ENCODE measurements at regions not wholly inside any gene's neighbourhood (a gene's known extent, or its start where the extent isn't known, plus 50 kb on each side); places are given as distances from the start of the nearest gene placed in this dataset.

DNA sequence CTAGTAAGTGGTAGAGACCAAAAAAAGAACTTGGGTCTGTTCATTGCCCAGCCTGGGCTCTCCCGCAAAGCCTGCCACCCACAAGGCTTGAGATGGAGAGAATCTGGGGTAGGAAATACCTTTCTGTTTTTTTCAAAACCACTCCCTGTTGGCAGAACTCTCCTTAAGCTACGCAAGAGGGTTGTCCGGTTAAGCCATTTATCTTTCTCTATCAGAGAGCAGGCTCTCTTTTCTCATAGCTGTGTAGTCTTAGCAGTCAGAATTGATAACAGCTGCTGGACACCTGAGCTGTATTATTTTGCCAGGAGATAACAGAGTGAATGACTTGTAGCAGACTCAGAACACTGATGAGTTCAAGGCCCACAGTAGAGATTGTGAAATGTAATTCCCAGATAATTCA lies 1088.1 kb downstream of the TSN start:
- Histone ChIP-seq H3K4me3 (no peak overlapping the region), H3K9me3 (ENCODE audit: control insufficient read depth in 4 of 4, insufficient read depth in 3 of 4, low read length in 3 of 4) (no peaks in the 10 kb centered on the region), H3K27me3 (ENCODE audit: control insufficient read depth in 3 of 3, insufficient read depth in 3 of 3, low read length in 2 of 3) (no peaks in the 10 kb centered on the region), H3K4me1 (ENCODE audit: control insufficient read depth in 5 of 5, insufficient read depth in 5 of 5, low read length in 5 of 5) (no peaks in the 10 kb centered on the region), H3K36me3 (ENCODE audit: control insufficient read depth in 4 of 4, insufficient read depth in 4 of 4, low read length in 4 of 4) (no peaks in the 10 kb centered on the region), H3K27ac (ENCODE audit: low read depth in 1 of 2, low read length in 1 of 2) (no peak overlapping the region), H3K9ac (ENCODE audit: insufficient read depth in 1 of 2, low read length in 2 of 2) (no peak overlapping the region)
- DNase-seq (peak in 1 of 3 donors; percentile 6), ATAC-seq (ENCODE audit: insufficient read depth, low FRiP score) (no peak)
- 61 to 73% methylated on average over 3 of the region's 3 CpGs for WGBS, 2 donors
- no peak for TF ChIP-seq CTCF (IDR thresholded peaks at IDR 0.05; ENCODE audit: control extremely low read depth, extremely low read depth)

DNA sequence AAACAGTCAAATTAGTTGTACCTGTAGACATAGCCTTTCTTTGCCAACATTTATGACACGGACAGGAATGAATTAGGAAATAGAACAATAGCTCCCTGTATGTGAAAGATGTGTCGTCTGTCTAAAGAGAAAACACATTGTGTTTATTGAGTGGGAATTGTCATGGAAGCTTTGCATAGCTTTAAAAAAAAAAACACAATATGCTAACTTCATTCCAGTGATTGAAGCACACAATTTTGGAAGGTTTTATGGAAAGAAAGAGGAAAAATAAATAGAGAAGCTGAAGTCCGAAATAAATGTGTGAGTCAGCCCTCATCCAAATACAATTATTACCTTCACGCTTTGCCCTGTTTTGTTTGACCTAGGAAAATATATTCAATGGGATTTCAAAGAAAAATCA lies 1095.7 kb downstream of the TSN start:
- no peak for TF ChIP-seq CTCF (IDR thresholded peaks at IDR 0.05; ENCODE audit: control extremely low read depth, extremely low read depth)
- WGBS, 2 donors, result 77 to 85% methylated on average over 4 of the region's 4 CpGs
- Histone ChIP-seq H3K36me3 (ENCODE audit: control insufficient read depth in 4 of 4, insufficient read depth in 4 of 4, low read length in 4 of 4) (no peaks in the 10 kb centered on the region), H3K27ac (ENCODE audit: low read depth in 1 of 2, low read length in 1 of 2) (no peak overlapping the region), H3K9me3 (ENCODE audit: control insufficient read depth in 4 of 4, insufficient read depth in 3 of 4, low read length in 3 of 4) (no peaks in the 10 kb centered on the region), H3K4me1 (ENCODE audit: control insufficient read depth in 5 of 5, insufficient read depth in 5 of 5, low read length in 5 of 5) (no peaks in the 10 kb centered on the region), H3K27me3 (ENCODE audit: control insufficient read depth in 3 of 3, insufficient read depth in 3 of 3, low read length in 2 of 3) (no peaks in the 10 kb centered on the region), H3K9ac (ENCODE audit: insufficient read depth in 1 of 2, low read length in 2 of 2) (no peak overlapping the region), H3K4me3 (no peak overlapping the region)
- ATAC-seq (ENCODE audit: insufficient read depth, low FRiP score), result no peak
- no peak for DNase-seq

GRCh38 chr2:122851972-122852531 lies 1096.6 kb downstream of the TSN start:
- Histone ChIP-seq H3K27me3 (ENCODE audit: control insufficient read depth in 3 of 3, insufficient read depth in 3 of 3, low read length in 2 of 3) (no peaks in the 10 kb centered on the region), H3K9me3 (ENCODE audit: control insufficient read depth in 4 of 4, insufficient read depth in 3 of 4, low read length in 3 of 4) (no peaks in the 10 kb centered on the region), H3K36me3 (ENCODE audit: control insufficient read depth in 4 of 4, insufficient read depth in 4 of 4, low read length in 4 of 4) (no peaks in the 10 kb centered on the region), H3K27ac (ENCODE audit: low read depth in 1 of 2, low read length in 1 of 2) (no peak overlapping the region), H3K9ac (ENCODE audit: insufficient read depth in 1 of 2, low read length in 2 of 2) (no peak overlapping the region), H3K4me1 (ENCODE audit: control insufficient read depth in 5 of 5, insufficient read depth in 5 of 5, low read length in 5 of 5) (no peaks in the 10 kb centered on the region), H3K4me3 (no peak overlapping the region)
- 50 to 66% methylated on average over 4 of the region's 4 CpGs for WGBS, 2 donors
- ATAC-seq (ENCODE audit: insufficient read depth, low FRiP score) (no peak), DNase-seq (peak in 2 of 3 donors; percentile 22 to 38)
- TF ChIP-seq CTCF (IDR thresholded peaks at IDR 0.05; ENCODE audit: control extremely low read depth, extremely low read depth), result no peak

- H3K27ac ChIP-seq (ENCODE audit: low read depth in 1 of 2, low read length in 1 of 2), result no peak overlapping the region
- ATAC-seq (ENCODE audit: insufficient read depth, low FRiP score) (no peak), DNase-seq (no peak)
- no peak for TF ChIP-seq CTCF (IDR thresholded peaks at IDR 0.05; ENCODE audit: control extremely low read depth, extremely low read depth)
- peaks cover 0 to 4% (median 1%) of the 10 kb centered on the region in 4 donors for H3K9me3 ChIP-seq (ENCODE audit: control insufficient read depth in 4 of 4, insufficient read depth in 3 of 4, low read length in 3 of 4)
- H3K27me3 ChIP-seq (ENCODE audit: control insufficient read depth in 3 of 3, insufficient read depth in 3 of 3, low read length in 2 of 3), result no peaks in the 10 kb centered on the region
- 62 to 80% methylated on average over 5 of the region's 5 CpGs for WGBS, 2 donors
- no peaks in the 10 kb centered on the region for H3K4me1 ChIP-seq (ENCODE audit: control insufficient read depth in 5 of 5, insufficient read depth in 5 of 5, low read length in 5 of 5)
- no peak overlapping the region for H3K9ac ChIP-seq (ENCODE audit: insufficient read depth in 1 of 2, low read length in 2 of 2)
- H3K4me3 ChIP-seq, result no peak overlapping the region
- H3K36me3 ChIP-seq (ENCODE audit: control insufficient read depth in 4 of 4, insufficient read depth in 4 of 4, low read length in 4 of 4), result no peaks in the 10 kb centered on the region
Measured at GRCh38 chr2:122856696-122857095, 1101.2 kb downstream of the TSN start.
